Stimulated activated CD4-positive, alpha-beta T cell treated with anti-CD3 and anti-CD28 coated beads, Interleukin-1b, Interleukin-23, amount 100 ng/mL, for 48 hours (primary cell): ENCODE measurements at regions not wholly inside any gene's neighbourhood (a gene's known extent, or its start where the extent isn't known, plus 50 kb on each side); places are given as distances from the start of the nearest gene placed in this dataset.

Source experiments
- DNase-seq: peaks from one replicate; pipeline ENCODE4 v3.0.0-alpha.2; 2020

- DNase-seq = no peak
Measured at GRCh38 chr4:96193061-96193460, 353.2 kb downstream of the PDHA2 start.

GRCh38 chr4:96194993-96195392 is 355.1 kb downstream of the PDHA2 start:
- DNase-seq = no peak

DNA sequence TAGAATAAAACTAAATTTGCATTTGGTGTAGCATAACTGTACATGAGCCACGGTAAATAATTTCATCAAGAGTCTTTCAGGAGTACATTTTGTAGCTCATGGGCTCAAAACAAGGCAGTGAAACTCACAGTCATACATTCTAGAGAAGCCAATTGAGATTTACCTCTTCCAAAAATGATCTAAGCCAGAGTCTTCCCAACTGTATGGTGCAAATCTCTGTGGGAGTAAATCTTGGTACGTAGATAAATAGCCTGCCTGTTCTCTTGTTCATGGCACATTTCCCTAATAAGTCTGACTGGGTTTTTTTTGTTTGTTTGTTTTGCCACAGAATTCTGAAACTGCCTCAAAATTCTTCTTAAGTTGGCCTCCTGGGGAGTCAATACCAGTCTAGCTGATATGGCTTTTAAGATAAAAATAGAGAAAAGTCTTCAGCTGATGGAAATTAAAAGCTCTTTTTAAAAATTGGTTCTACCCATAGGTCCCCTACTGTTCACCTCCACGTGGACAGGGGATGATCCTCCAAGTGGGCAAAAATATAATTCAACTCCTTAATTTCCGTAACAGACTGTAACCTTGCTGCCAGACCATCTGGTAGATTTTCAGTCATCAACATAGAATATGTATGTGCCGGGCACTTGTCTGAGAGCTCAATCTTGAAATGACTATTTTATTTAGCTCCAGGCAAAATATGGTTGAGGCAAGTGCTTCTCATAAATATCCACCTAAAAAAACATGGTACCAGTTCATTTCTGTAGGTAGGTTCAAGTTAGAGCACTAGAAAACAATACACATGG is 365.4 kb downstream of the PDHA2 start:
- no peak for DNase-seq

- DNase-seq = no peak
Measured at GRCh38 chr4:96227515-96227914, 387.6 kb downstream of the PDHA2 start.

DNA sequence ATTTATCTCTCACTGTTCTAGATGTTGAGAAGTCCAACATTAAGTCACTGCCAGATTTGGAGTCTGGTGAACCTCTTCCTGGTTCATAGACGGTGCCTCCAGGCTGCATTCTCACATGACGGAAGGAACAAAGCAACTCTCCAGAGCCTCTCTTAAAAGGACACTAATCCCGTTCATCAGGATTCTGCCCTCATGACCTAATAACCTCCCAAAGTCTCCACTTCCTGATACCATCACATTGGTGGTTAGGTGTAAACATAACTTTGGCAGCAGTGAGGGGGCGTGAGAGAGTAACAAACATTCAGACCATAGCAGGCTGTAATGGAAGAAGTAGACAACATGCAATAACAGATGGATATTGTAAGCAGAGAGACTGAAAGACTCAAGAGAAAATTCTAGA is 388.6 kb downstream of the PDHA2 start:
- no peak for DNase-seq

GRCh38 chr4:96240041-96240440 is 400.1 kb downstream of the PDHA2 start:
- DNase-seq = no peak

- no peak for DNase-seq
Measured at GRCh38 chr4:96241819-96242218, 401.9 kb downstream of the PDHA2 start.

- no peak for DNase-seq
Measured at GRCh38 chr4:96247096-96247495, 407.2 kb downstream of the PDHA2 start.

DNA sequence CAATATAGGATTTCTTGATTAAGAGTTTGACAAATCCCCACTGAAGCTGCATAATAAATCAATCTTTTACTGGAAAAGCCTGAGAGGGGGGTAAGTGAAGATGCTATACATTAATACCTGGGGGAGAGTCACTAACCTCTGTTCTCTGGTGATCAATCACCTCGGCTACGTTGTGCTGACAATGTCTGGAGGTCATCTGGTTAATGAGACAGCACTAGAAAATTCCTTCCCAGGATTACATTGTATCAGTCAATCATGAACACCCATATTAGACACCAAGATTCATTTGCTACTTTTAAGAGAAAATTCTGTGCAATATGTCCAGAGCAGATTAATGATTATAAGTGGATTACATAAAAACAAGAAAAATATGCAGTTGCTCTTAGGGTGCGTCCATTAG is 408.3 kb downstream of the PDHA2 start:
- no peak for DNase-seq

DNA sequence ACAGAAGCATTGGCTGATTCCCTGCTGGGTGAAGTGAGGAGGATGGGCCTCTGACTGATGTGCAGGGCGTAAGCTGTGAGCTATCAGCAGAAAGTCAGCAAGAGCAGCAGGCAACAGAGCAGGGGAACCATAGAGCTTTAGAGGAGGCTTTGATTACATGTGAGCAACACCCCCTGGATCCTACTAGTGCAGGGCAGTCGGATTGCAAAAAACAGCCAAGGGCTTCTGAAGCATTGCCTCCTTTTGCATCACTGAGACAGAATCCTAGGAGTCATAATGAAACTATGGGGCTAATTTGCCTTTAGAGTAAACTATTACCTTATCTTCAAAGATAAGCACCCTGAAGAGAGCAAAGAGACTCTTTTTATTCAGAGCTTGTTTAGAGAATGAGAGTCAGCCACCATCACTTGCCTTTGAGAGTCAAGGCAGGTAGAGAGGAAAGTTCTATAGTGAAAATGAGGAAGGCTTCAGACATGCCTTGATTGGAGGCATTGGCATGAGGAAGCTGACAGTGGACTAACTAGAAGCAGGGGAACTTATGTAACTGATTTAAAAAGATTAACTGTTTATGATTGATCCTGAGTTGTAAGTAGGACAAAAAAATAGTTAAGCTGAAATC is 420.3 kb downstream of the PDHA2 start:
- DNase-seq = no peak

DNA sequence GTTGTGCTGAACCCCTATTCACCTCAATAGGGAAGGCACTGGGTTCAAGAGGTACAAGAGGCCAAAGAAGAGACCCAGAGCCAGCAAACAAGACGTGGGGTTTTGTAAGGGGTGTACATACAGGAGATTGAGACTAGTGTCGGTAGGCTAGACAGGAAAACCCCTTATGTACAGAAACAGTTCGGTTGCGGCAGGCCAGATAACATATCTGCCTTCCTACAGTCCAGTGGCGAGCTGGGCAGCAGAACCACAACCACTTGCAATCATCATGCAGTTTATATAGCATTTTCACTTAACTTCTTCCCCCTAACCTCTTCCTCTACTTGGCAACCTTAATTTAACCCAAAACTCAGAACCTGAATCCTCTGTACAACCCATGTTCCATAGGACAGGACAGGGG is 422.2 kb downstream of the PDHA2 start:
- no peak for DNase-seq

DNA sequence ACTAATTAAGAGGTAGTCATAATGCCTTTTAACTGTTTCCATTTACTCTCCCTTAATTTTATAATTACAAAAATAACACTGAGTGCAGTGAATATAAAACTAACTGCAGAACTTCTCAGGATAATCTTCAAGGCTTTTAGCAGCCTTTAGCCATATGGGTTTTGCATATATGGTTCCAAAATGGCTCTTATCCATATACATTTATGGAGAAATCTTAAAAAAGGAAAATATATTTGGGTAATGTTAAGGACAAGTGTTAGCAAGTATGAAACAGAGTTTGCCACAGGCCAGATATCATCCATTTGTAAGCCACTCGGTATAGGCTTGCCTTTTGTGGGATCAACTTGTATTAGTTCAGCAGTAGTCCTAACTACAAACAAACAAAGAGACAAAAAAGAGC is 423.4 kb downstream of the PDHA2 start:
- no peak for DNase-seq

- no peak for DNase-seq
Measured at GRCh38 chr4:96264941-96265463, 425.1 kb downstream of the PDHA2 start.

DNA sequence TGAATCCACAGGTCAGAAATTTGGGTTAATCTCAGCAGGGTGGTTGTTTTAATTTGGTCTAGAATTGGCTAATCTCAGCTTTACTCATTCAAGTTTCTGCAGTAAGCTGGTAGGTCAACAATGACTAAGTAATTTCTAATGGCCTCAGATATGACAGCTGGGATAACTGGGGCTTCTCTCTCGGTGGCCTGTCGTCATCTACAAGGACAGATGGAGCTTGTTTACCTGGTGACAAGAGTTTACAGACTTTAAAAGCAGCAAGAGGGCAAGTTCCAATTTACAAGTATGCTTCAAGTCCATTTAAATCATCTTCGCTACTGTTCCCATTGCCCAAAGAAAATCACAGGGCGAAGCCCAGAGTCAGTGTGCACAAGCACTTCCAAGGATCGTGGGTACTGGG is 453.9 kb downstream of the PDHA2 start:
- DNase-seq = no peak

- DNase-seq = no peak
Measured at GRCh38 chr4:96295143-96295741, 455.3 kb downstream of the PDHA2 start.

DNA sequence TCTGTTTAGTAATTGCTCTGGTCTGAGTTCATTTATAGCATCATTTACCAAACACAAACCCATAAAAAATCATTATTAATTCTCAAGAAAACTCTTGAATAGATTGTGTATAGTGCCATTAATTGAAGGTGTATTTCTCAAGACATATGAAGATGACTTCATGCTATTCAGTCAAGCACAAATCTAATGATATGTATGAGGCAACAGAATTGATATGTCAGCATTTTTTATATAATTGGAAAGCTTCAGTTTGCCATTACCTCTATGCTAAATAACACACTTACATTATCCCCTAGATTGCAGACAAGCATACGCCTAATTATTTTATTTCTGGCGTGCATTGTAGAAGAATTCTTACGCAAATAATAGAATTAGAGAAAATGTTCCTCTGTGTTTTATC is 461.8 kb downstream of the PDHA2 start:
- no peak for DNase-seq

DNA sequence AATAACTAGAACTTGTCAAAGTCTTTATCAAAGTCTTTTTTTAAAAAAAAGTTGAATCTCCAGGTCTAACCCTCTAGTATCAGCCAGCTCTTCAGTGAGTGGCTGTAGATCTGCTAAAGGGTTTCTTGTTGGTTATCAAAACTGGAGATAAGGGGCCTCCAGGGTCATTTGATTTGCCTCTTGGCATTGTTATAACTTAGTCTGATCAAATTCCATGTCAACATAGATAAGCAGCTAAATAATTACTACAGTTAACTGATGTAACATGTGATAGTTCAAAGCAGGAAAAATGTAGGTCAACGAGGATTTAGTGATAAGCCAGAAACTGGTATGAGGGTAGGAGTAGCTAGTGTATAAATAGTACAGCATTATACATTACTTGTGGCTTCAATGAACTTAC is 465.1 kb downstream of the PDHA2 start:
- DNase-seq = no peak

GRCh38 chr4:96312046-96312685 is 472.3 kb downstream of the PDHA2 start:
- DNase-seq = no peak

GRCh38 chr4:96315815-96316214 is 475.9 kb downstream of the PDHA2 start:
- no peak for DNase-seq

DNA sequence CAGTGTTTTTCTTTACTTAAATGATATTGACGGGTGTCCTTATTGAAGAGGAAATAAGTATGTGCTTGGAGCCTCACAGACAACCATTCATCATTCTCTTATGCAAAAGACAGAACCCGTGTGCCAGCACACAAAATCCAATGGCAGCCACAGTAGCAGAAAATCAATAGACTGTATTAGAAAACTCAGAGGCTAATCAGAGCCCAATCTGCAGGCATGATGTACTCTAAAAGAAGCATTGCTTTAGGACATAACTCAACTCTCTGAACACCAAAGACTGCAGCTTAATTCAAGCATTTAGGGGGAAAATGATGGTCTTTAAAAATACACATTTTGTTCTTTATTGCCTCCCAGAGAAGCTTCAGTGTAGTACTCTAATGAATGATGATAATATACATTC is 476.9 kb downstream of the PDHA2 start:
- no peak for DNase-seq

DNA sequence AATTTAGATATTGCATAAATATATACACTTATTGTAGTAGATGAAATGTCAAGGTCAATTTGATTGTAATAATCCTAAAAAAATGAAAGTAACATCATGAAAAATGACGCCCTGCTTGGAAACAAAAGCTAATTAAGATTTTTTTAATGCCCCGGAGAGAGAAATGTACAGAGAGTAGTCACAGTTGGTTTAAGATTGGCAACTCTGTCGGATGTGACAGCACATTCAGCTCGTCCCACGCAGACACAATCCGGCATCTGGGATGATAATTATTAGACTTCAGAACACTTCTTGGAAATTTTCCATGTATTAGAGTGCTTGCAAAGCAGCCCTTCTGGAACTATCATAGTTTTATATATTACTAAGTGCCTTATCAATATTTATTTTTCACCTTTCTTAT is 478.0 kb downstream of the PDHA2 start:
- no peak for DNase-seq

DNA sequence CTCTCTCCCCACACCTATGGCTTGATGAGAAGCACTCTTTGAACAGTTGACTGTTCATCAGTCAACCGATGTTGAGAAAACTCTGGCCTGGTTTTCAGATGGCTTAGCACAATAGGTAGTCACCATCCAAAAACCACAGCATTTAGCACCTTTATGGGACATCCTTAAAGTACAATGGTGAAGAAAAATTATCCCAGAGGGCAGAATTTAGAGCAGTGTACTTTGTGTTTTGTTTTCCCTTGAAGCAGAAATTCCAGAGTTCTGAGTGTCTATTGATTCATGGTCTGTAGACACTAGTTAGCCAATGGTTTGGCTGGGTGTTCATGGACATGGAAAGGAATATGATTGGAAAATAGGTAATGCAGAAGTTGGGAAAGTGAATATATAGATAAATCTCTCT is 487.0 kb downstream of the PDHA2 start:
- no peak for DNase-seq

- DNase-seq = no peak
Measured at GRCh38 chr4:96342196-96342595, 502.3 kb downstream of the PDHA2 start.
